Activated naive CD4-positive, alpha-beta T cell treated with anti-CD3 and anti-CD28 coated beads for 36 hours (primary cell): ENCODE measurements at regions not wholly inside any gene's neighbourhood (a gene's known extent, or its start where the extent isn't known, plus 50 kb on each side); places are given as distances from the start of the nearest gene placed in this dataset.

Experiments used
- CTCF ChIA-PET: fragments of 350-600 bp; sonication (Branson Sonifier 250); formaldehyde crosslinking; loops from one replicate; lab custom pipeline; 2021; ENCODE audit warnings: antibody characterized with exemption; lab: Charles Lee
- DNase-seq: peaks from one replicate; pipeline ENCODE4 v3.0.0-alpha.2; 2020
- H3K27ac Mint-ChIP-seq: one replicate; pipeline ENCODE4 v1.8.0; 2021; ENCODE audit warnings: mild to moderate bottlenecking, mixed read lengths
- H3K27me3 Mint-ChIP-seq: one replicate; pipeline ENCODE4 v1.8.0; 2021; ENCODE audit warnings: low read depth, mixed read lengths
- H3K36me3 Mint-ChIP-seq: one replicate; pipeline ENCODE4 v1.8.0; 2021; ENCODE audit warnings: low read depth, mixed read lengths
- H3K4me1 Mint-ChIP-seq: one replicate; pipeline ENCODE4 v1.8.0; 2021; ENCODE audit warnings: low read depth, mixed read lengths
- H3K4me3 Mint-ChIP-seq: one replicate; pipeline ENCODE4 v1.8.0; 2021; ENCODE audit warnings: mild to moderate bottlenecking, moderate library complexity, mixed read lengths
- H3K9me3 Mint-ChIP-seq: one replicate; pipeline ENCODE4 v1.8.0; 2021; ENCODE audit warnings: mixed read lengths
- intact Hi-C: fragments of 100-400 bp; cut with micrococcal nuclease; formaldehyde crosslinking; loops from one replicate; pipeline ENCODE4 v1.15.1; 2023

GRCh38 chr2:147758821-147759220, 86.0 kb upstream of the ACVR2A start:
- Mint-ChIP-seq H3K27me3 (peaks cover 1% of the 10 kb centered on the region), H3K9me3 (no peaks in the 10 kb centered on the region), H3K4me3 (no peak overlapping the region), H3K27ac (no peak overlapping the region), H3K4me1 (no peaks in the 10 kb centered on the region), H3K36me3 (no peaks in the 10 kb centered on the region)
- CTCF ChIA-PET: no interaction called here
- intact Hi-C loops: no loop called here
- no peak for DNase-seq

DNA sequence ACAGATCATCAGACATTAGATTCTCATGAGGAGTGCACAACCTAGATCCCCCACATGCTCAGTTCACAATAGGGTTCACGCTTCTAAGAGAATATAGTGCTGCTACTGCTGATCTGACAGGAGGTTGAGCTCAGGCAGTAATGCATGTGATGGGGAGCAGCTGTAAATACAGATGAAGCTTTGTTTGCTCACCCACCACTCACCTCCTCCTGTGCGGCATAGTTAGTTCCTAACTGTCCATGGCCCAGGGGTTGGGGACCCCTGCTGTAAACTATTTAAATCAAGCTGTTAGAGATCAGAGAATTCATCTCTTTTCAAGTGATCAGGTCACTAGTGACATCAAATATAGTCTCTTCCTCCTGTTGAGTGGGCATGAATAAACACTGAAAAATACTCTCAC, 88.8 kb upstream of the ACVR2A start:
- H3K27ac Mint-ChIP-seq: no peak overlapping the region
- H3K36me3 Mint-ChIP-seq: no peaks in the 10 kb centered on the region
- H3K4me1 Mint-ChIP-seq: no peaks in the 10 kb centered on the region
- intact Hi-C loops: no loop called here
- no peak overlapping the region for H3K4me3 Mint-ChIP-seq
- no peaks in the 10 kb centered on the region for H3K9me3 Mint-ChIP-seq
- DNase-seq: no peak
- H3K27me3 Mint-ChIP-seq: no peaks in the 10 kb centered on the region
- CTCF ChIA-PET: interaction anchor here (0.6 kb wide), 1 partner anchor 115 kb away, joined by 3 read pairs; no protein-coding TSS in a partner anchor

GRCh38 chr2:147740211-147740927, 104.5 kb upstream of the ACVR2A start:
- H3K36me3 Mint-ChIP-seq: no peaks in the 10 kb centered on the region
- no peak overlapping the region for H3K4me3 Mint-ChIP-seq
- no peaks in the 10 kb centered on the region for H3K4me1 Mint-ChIP-seq
- no peaks in the 10 kb centered on the region for H3K27me3 Mint-ChIP-seq
- H3K27ac Mint-ChIP-seq: no peak overlapping the region
- no peak for DNase-seq
- no peaks in the 10 kb centered on the region for H3K9me3 Mint-ChIP-seq
- intact Hi-C loops: no loop called here
- CTCF ChIA-PET: no interaction called here

DNA sequence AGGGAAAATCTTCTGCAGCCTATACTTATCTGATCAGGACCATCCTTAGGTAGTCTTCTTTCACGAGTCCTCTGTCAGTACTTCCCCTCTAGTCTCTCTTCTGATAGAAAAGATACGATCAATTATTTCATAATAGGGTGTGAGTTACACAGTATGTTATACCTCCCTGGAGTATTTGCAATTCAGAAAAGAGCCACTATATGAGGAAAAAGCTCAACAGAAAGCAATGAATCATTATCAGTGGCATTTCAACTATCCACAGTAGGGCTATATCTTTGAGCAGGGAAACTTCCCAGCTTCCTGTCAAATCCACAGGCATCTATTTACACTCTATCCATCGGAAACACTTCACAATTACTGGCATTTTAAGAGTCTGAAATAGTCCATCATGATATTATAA, 105.3 kb upstream of the ACVR2A start:
- intact Hi-C loops: no loop called here
- no peak overlapping the region for H3K27ac Mint-ChIP-seq
- no peak for DNase-seq
- H3K36me3 Mint-ChIP-seq: peaks cover 2% of the 10 kb centered on the region
- no peaks in the 10 kb centered on the region for H3K4me1 Mint-ChIP-seq
- CTCF ChIA-PET: interaction anchor here (0.7 kb wide), 1 partner anchor 51 kb away, joined by 3 read pairs; no protein-coding TSS in a partner anchor
- H3K27me3 Mint-ChIP-seq: no peaks in the 10 kb centered on the region
- H3K9me3 Mint-ChIP-seq: peaks cover 2% of the 10 kb centered on the region
- no peak overlapping the region for H3K4me3 Mint-ChIP-seq

DNA sequence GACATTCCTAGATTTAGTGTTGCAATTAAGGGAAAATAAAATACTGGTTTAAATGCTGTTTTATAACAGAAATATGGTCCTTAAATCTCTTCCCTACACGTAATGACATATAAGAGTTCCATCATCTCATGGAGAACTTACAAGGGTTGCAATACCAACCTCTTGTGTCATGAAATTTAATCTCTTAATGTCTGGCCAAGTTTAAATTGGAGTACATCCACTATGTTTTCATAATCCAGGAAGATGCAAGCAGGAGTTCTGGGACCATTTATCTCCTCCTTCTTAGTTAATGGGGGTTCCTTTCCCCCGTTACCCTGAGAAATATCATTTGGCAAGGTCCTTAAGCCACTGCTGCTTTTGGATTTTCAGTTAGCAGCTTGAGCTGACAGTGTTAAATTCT, 126.0 kb upstream of the ACVR2A start:
- CTCF ChIA-PET: no interaction called here
- no peaks in the 10 kb centered on the region for H3K4me1 Mint-ChIP-seq
- no peak overlapping the region for H3K27ac Mint-ChIP-seq
- no peaks in the 10 kb centered on the region for H3K27me3 Mint-ChIP-seq
- no peak overlapping the region for H3K4me3 Mint-ChIP-seq
- H3K9me3 Mint-ChIP-seq: no peaks in the 10 kb centered on the region
- no peaks in the 10 kb centered on the region for H3K36me3 Mint-ChIP-seq
- intact Hi-C loops: no loop called here
- DNase-seq: no peak

DNA sequence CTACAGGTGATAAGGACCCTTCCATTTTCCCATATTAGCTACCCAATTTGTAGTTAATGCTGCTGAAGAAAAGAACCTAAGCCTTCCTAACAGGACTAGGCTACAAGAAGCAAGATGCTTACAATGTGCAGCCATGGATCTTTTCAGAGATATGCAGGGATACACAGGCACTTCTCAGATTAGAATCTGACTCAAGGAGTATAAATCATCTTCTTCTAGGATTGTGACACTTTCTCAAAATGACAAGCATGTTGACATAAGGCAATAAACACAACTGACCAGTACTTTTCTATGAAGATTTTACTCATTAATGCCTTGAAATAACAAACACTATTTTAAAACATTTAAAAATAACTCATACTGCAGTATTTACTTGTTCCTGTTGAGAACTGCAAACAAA, 127.9 kb upstream of the ACVR2A start:
- peaks cover 7% of the 10 kb centered on the region for H3K4me1 Mint-ChIP-seq

DNA sequence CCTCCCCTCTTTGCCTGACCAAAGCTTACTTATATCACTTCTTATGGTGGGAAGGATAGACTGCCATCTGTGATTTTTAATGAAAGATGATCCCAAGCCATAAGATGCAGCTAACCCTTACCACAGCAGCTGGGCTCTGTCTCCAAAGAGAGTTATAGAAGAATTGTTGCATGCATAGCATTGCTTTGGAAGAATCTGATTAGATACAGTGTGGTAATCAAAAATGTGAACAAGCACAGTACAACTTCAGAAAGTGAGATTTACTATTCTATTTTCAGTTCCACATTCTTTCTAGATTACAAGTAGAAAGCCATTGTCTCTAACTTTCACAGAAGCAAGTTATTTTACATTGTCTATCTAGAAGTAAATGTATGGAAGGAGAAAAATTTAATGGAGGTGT, 129.0 kb upstream of the ACVR2A start:
- DNase-seq: no peak
- no peak overlapping the region for H3K4me3 Mint-ChIP-seq
- peaks cover 21% of the 10 kb centered on the region for H3K9me3 Mint-ChIP-seq
- H3K4me1 Mint-ChIP-seq: peaks cover 9% of the 10 kb centered on the region
- no peak overlapping the region for H3K27ac Mint-ChIP-seq
- H3K27me3 Mint-ChIP-seq: no peaks in the 10 kb centered on the region
- intact Hi-C loops: no loop called here
- H3K36me3 Mint-ChIP-seq: peaks cover 7% of the 10 kb centered on the region
- CTCF ChIA-PET: no interaction called here

More for the DNA sequence above, 127.9 kb upstream of the ACVR2A start:
- Mint-ChIP-seq H3K27ac (no peak overlapping the region), H3K4me3 (no peak overlapping the region), H3K9me3 (peaks cover 14% of the 10 kb centered on the region), H3K36me3 (peaks cover 4% of the 10 kb centered on the region), H3K27me3 (no peaks in the 10 kb centered on the region)
- intact Hi-C loops: no loop called here
- CTCF ChIA-PET: no interaction called here
- DNase-seq: no peak

DNA sequence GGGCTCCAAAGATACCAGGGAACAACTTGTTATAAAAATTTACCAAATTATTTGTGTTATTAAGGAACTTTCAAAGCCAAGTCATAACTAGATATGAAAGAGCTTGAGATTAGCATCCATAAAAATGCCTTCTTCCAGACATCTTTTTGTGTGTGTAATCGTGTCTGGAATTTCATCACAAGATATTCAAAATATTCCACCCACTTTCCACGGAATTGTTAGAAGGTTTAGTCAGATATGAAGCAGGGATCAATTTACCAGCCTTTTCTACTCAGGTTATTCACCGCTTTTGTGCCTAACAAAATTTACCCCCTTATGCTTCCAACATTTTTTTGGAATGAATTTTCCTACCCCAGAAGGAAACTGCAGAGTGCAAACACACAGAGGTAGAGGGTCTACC, 130.2 kb upstream of the ACVR2A start:
- peaks cover 21% of the 10 kb centered on the region for H3K9me3 Mint-ChIP-seq
- peaks cover 7% of the 10 kb centered on the region for H3K36me3 Mint-ChIP-seq
- CTCF ChIA-PET: no interaction called here
- intact Hi-C loops: no loop called here
- H3K4me1 Mint-ChIP-seq: peaks cover 9% of the 10 kb centered on the region
- H3K27me3 Mint-ChIP-seq: no peaks in the 10 kb centered on the region
- DNase-seq: no peak
- H3K27ac Mint-ChIP-seq: no peak overlapping the region
- H3K4me3 Mint-ChIP-seq: no peak overlapping the region

GRCh38 chr2:147713349-147713748, 131.5 kb upstream of the ACVR2A start:
- no peak overlapping the region for H3K27ac Mint-ChIP-seq
- intact Hi-C loops: no loop called here
- peaks cover 7% of the 10 kb centered on the region for H3K36me3 Mint-ChIP-seq
- CTCF ChIA-PET: no interaction called here
- DNase-seq: no peak
- H3K4me1 Mint-ChIP-seq: peaks cover 9% of the 10 kb centered on the region
- no peak overlapping the region for H3K4me3 Mint-ChIP-seq
- H3K27me3 Mint-ChIP-seq: no peaks in the 10 kb centered on the region
- H3K9me3 Mint-ChIP-seq: peaks cover 21% of the 10 kb centered on the region

DNA sequence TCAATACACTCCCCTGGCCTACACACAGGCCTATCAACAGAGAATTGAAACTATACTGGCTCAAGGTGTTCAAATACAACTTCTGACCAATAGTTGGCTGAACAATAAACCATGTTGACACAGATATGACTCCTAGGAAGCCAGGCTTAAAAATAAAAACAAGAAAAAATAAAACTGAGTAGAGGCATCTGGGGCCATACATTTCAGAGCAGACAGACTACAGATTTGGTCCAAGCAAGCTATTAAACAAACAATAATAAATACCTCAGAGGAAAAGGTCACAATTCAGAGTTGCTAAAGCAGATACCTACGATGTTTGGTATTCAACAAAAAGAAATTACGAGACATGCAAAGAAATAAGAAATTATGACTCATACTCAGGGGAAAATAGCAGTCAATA, 132.8 kb upstream of the ACVR2A start:
- Mint-ChIP-seq H3K4me3 (no peak overlapping the region), H3K27me3 (no peaks in the 10 kb centered on the region), H3K36me3 (peaks cover 7% of the 10 kb centered on the region), H3K4me1 (peaks cover 9% of the 10 kb centered on the region), H3K9me3 (peaks cover 23% of the 10 kb centered on the region), H3K27ac (no peak overlapping the region)
- intact Hi-C loops: no loop called here
- CTCF ChIA-PET: interaction anchor here (0.7 kb wide), 1 partner anchor 212 kb away, joined by 4 read pairs; no protein-coding TSS in a partner anchor
- DNase-seq: no peak

DNA sequence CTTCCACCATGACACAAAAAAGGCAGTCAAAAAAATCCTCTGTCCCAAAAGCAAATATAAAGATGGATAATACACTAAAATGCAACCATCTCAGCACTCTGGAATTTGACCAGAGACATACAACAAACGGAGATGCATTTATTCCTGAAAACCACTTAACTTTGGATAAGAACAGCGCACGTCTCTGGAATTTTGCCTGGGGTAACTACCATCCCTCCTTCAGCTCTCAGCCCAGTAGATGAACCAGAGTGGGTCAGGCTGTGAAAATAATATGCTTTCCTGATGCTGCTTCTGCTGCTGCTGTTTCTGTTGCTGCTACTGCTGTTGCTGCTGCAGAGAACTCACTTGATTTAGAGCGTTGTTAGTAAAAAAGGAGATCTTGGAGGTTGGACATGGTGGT, 133.8 kb upstream of the ACVR2A start:
- no peak overlapping the region for H3K4me3 Mint-ChIP-seq

GRCh38 chr2:147709655-147710054, 135.2 kb upstream of the ACVR2A start:
- peaks cover 23% of the 10 kb centered on the region for H3K9me3 Mint-ChIP-seq
- H3K4me3 Mint-ChIP-seq: no peak overlapping the region
- H3K36me3 Mint-ChIP-seq: peaks cover 7% of the 10 kb centered on the region
- intact Hi-C loops: no loop called here
- CTCF ChIA-PET: interaction anchor here (0.6 kb wide), 1 partner anchor 103 kb away, joined by 4 read pairs; no protein-coding TSS in a partner anchor
- DNase-seq: no peak
- no peak overlapping the region for H3K27ac Mint-ChIP-seq
- H3K4me1 Mint-ChIP-seq: peaks cover 9% of the 10 kb centered on the region
- H3K27me3 Mint-ChIP-seq: no peaks in the 10 kb centered on the region

More for the DNA sequence above, 133.8 kb upstream of the ACVR2A start:
- DNase-seq: no peak
- H3K36me3 Mint-ChIP-seq: peaks cover 7% of the 10 kb centered on the region
- peaks cover 23% of the 10 kb centered on the region for H3K9me3 Mint-ChIP-seq
- H3K4me1 Mint-ChIP-seq: peaks cover 9% of the 10 kb centered on the region
- no peaks in the 10 kb centered on the region for H3K27me3 Mint-ChIP-seq
- intact Hi-C loops: no loop called here
- CTCF ChIA-PET: no interaction called here
- no peak overlapping the region for H3K27ac Mint-ChIP-seq

- Mint-ChIP-seq H3K4me1 (no peaks in the 10 kb centered on the region), H3K36me3 (no peaks in the 10 kb centered on the region), H3K4me3 (no peak overlapping the region), H3K27me3 (no peaks in the 10 kb centered on the region), H3K27ac (no peak overlapping the region), H3K9me3 (peaks cover 9% of the 10 kb centered on the region)
- intact Hi-C loops: no loop called here
- DNase-seq: no peak
- CTCF ChIA-PET: no interaction called here
These were observed 141.7 kb upstream of the ACVR2A start for GRCh38 chr2:147703171-147703570.
